Peyer's patch (tissue), 4 donors: ENCODE measurements at regions not wholly inside any gene's neighbourhood (a gene's known extent, or its start where the extent isn't known, plus 50 kb on each side); places are given as distances from the start of the nearest gene placed in this dataset.

Experiments used
- DNase-seq, 3 donors: peaks; one replicate each; pipeline ENCODE4 v3.0.0-alpha.2; 2017 to 2019
- H3K27ac ChIP-seq, 4 donors: fragments of 200-600 bp; sonication (generic); one replicate each; pipeline ENCODE4 v1.5.1; 2016 to 2019
- H3K27me3 ChIP-seq, 2 donors: fragments of 200-600 bp; sonication (generic); one replicate each; pipeline ENCODE4 v1.5.1; 2019
- H3K36me3 ChIP-seq, 3 donors: fragments of 200-600 bp; sonication (generic); one replicate each; pipeline ENCODE4 v1.5.1; 2016 to 2019
- H3K4me1 ChIP-seq, 4 donors: fragments of 200-600 bp; sonication (generic); one replicate each; pipeline ENCODE4 v1.5.1; 2016 to 2019
- H3K4me3 ChIP-seq, 4 donors: fragments of 200-600 bp; sonication (generic); 1 replicate in 3 of 4; 2 replicates in 1 of 4; pipeline ENCODE4 v1.5.1; 2016 to 2019; ENCODE audit warnings: mild to moderate bottlenecking in 1 of 4
- H3K9me3 ChIP-seq, 4 donors: fragments of 200-600 bp; sonication (generic); one replicate each; pipeline ENCODE4 v1.5.1; 2016 to 2019; ENCODE audit warnings: mild to moderate bottlenecking in 1 of 4
- CTCF ChIP-seq, 6 experiments: fragments of 450-650 bp in 4 of 6; fragments of 200-600 bp in 2 of 6; sonication (generic) in 1 of 6; IDR thresholded peaks; one replicate each; pipeline ENCODE4 v1.5.1; 2017 to 2019; ENCODE audit warnings: antibody characterized with exemption in 6 of 6, mild to moderate bottlenecking in 3 of 6, moderate library complexity in 1 of 6
- POLR2A ChIP-seq, 2 donors: fragments of 450-650 bp; IDR thresholded peaks; one replicate each; pipeline ENCODE4 v1.5.1; 2017; ENCODE audit warnings: antibody characterized with exemption in 2 of 2, mild to moderate bottlenecking in 2 of 2, moderate library complexity in 2 of 2

DNA sequence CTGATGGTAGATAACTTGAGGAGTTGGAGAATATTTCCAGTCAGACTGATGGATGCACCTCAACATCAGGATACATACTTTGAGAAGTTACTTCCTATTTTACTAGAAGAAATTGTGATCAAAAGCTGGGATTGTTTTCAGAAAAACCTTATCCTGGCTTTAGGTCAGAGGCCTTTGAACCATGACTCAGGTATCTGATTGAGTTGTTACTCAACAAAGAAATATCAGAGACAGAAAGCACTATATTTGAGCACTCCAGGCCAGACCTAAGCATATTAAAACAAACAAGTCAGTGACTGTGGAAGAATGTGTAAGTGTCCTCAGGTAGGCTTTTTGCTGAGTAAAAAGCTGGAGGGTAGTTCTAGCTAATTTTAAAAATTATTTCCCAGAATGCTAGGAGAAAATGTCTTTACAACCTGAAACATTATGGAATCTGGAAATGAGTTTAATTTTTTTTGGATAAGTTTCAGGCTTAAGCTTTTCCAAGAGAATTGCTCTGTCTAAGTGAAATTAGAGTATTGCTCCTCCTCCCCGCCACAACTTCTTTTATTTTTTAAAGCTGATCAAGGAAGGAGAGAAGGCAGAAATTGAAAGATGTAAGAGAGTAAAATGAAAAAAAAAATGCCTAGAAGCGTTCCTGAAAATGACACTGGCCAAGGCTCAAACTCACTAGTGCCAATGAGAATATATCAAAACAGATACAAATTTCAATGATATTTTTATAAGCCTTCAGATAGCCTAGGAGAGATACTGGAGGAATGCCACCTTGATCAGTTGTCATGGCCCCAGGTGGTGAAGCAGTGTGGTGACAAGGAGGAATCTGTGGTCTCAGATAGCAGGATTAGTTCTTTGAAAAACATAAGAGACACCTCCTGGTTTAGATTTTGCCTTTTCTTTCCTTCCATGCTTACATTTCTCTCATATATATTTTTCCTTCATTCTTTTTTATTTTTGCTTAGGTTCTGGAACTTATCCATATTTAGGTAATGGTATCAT lies 790.3 kb downstream of the TMTC2 start:
- no peak for DNase-seq
- H3K36me3 ChIP-seq = no peaks in the 10 kb centered on the region
- no peaks in the 10 kb centered on the region for H3K9me3 ChIP-seq
- TF ChIP-seq CTCF (IDR thresholded peaks at IDR 0.05) = no peak
- no peak for TF ChIP-seq POLR2A (IDR thresholded peaks at IDR 0.05)
- no peak overlapping the region for H3K4me3 ChIP-seq
- H3K27me3 ChIP-seq = no peaks in the 10 kb centered on the region
- no peak overlapping the region for H3K27ac ChIP-seq
- H3K4me1 ChIP-seq = no peaks in the 10 kb centered on the region

- Histone ChIP-seq H3K9me3 (no peaks in the 10 kb centered on the region), H3K27me3 (no peaks in the 10 kb centered on the region), H3K27ac (no peak overlapping the region), H3K36me3 (no peaks in the 10 kb centered on the region), H3K4me1 (no peaks in the 10 kb centered on the region), H3K4me3 (no peak overlapping the region)
- TF ChIP-seq POLR2A (IDR thresholded peaks at IDR 0.05) = no peak
- TF ChIP-seq CTCF (IDR thresholded peaks at IDR 0.05) = no peak
- DNase-seq = no peak
Measured at GRCh38 chr12:83476006-83476405, 789.3 kb downstream of the TMTC2 start.

DNA sequence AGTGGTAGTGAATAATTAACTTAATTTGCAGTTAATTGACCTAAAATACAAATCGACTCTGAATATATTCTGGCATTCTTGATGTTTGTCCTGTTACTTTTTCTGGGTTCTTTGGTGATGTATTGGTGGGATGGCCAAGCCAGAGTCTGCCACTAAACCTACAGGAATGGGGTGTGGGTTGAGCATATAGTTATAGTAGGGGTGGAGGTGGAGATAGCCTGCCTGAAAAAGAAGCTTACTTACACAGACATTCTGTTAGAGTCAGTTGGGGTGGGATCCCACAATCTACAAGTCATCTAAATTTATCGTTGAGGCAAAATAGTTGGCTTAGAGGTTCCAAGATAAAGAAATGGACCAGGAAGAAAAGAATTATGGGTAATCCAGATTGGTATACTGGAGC lies 787.7 kb downstream of the TMTC2 start:
- Histone ChIP-seq H3K4me1 (no peaks in the 10 kb centered on the region), H3K4me3 (no peak overlapping the region), H3K27me3 (no peaks in the 10 kb centered on the region), H3K27ac (no peak overlapping the region), H3K36me3 (no peaks in the 10 kb centered on the region), H3K9me3 (no peaks in the 10 kb centered on the region)
- no peak for DNase-seq
- no peak for TF ChIP-seq CTCF (IDR thresholded peaks at IDR 0.05)
- no peak for TF ChIP-seq POLR2A (IDR thresholded peaks at IDR 0.05)

DNA sequence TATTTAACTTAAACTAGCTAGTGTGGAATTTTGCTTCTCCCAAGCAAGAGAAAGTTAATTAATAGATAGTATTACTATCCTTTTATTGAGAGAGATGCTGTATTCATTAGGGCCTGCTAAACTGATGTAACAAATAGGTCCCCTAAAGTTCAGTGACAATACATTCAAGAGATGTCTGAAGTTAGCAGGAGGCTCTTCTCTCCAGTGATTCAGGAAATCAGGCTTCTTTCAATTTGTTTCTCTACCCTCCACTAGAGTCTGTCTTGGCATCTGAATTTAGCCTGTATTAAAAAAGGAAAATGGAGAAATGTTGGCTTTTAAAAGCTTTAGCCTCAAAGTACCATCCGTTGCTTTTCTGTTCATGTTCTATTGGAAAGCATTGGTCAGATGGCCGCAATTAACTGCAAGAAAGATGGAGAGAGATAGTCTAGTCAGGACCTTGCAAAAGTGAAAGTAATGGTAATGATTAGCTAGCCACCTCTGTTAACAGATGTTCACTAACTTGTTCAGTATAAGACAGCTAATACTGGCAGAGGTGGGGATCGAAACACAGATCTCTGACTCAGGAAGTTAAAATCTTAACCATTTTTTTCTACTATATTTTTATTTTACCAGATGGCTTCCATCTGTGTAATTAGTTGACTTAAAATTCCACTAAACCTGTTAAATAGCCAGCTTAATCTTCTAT lies 786.8 kb downstream of the TMTC2 start:
- H3K9me3 ChIP-seq = no peaks in the 10 kb centered on the region
- H3K4me3 ChIP-seq = no peak overlapping the region
- DNase-seq = no peak
- no peaks in the 10 kb centered on the region for H3K4me1 ChIP-seq
- H3K36me3 ChIP-seq = no peaks in the 10 kb centered on the region
- TF ChIP-seq CTCF (IDR thresholded peaks at IDR 0.05) (no peak), POLR2A (IDR thresholded peaks at IDR 0.05) (no peak)
- no peak overlapping the region for H3K27ac ChIP-seq
- no peaks in the 10 kb centered on the region for H3K27me3 ChIP-seq

GRCh38 chr12:83472772-83473171 lies 786.1 kb downstream of the TMTC2 start:
- TF ChIP-seq POLR2A (IDR thresholded peaks at IDR 0.05) = no peak
- TF ChIP-seq CTCF (IDR thresholded peaks at IDR 0.05) = no peak
- no peak overlapping the region for H3K4me3 ChIP-seq
- DNase-seq = no peak

More at GRCh38 chr12:83472772-83473171, 786.1 kb downstream of the TMTC2 start:
- Histone ChIP-seq H3K4me1 (no peaks in the 10 kb centered on the region), H3K27me3 (no peaks in the 10 kb centered on the region), H3K27ac (no peak overlapping the region), H3K9me3 (no peaks in the 10 kb centered on the region), H3K36me3 (no peaks in the 10 kb centered on the region)
